ENCODE measurements at regions not wholly inside any gene's neighbourhood (a gene's known extent, or its start where the extent isn't known, plus 50 kb on each side); places are given as distances from the start of the nearest gene placed in this dataset.

- Mint-ChIP-seq H3K9me3 (ENCODE audit: unreplicated experiment) (no peaks in the 10 kb centered on the region), H3K4me3 (ENCODE audit: unreplicated experiment) (no peak overlapping the region), H3K36me3 (ENCODE audit: low read depth, unreplicated experiment) (no peaks in the 10 kb centered on the region), H3K27me3 (ENCODE audit: unreplicated experiment) (peaks cover 5% of the 10 kb centered on the region), H3K27ac (ENCODE audit: unreplicated experiment) (peak overlapping the region; percentile 40), H3K4me1 (ENCODE audit: unreplicated experiment) (peaks cover 4% of the 10 kb centered on the region)
- TF ChIP-seq CTCF (IDR thresholded peaks at IDR 0.05; ENCODE audit: unreplicated experiment) = no peak
- DNase-seq (ENCODE audit: low spot score) = no peak
Measured at GRCh38 chr2:2569306-2569705, 238.2 kb upstream of the MYT1L start.

- H3K4me3 Mint-ChIP-seq (ENCODE audit: unreplicated experiment) = no peak overlapping the region
- peaks cover 4% of the 10 kb centered on the region for H3K4me1 Mint-ChIP-seq (ENCODE audit: unreplicated experiment)
- no peak for DNase-seq (ENCODE audit: low spot score)
- peaks cover 5% of the 10 kb centered on the region for H3K27me3 Mint-ChIP-seq (ENCODE audit: unreplicated experiment)
- TF ChIP-seq CTCF (IDR thresholded peaks at IDR 0.05; ENCODE audit: unreplicated experiment) = no peak
- no peaks in the 10 kb centered on the region for H3K36me3 Mint-ChIP-seq (ENCODE audit: low read depth, unreplicated experiment)
- H3K9me3 Mint-ChIP-seq (ENCODE audit: unreplicated experiment) = peaks cover 4% of the 10 kb centered on the region
- H3K27ac Mint-ChIP-seq (ENCODE audit: unreplicated experiment) = no peak overlapping the region
Measured at GRCh38 chr2:2568411-2568810, 237.3 kb upstream of the MYT1L start.

- Mint-ChIP-seq H3K4me1 (ENCODE audit: unreplicated experiment) (peaks cover 4% of the 10 kb centered on the region), H3K36me3 (ENCODE audit: low read depth, unreplicated experiment) (no peaks in the 10 kb centered on the region), H3K27me3 (ENCODE audit: unreplicated experiment) (peaks cover 8% of the 10 kb centered on the region), H3K27ac (ENCODE audit: unreplicated experiment) (no peak overlapping the region), H3K9me3 (ENCODE audit: unreplicated experiment) (peaks cover 7% of the 10 kb centered on the region), H3K4me3 (ENCODE audit: unreplicated experiment) (no peak overlapping the region)
- no peak for TF ChIP-seq CTCF (IDR thresholded peaks at IDR 0.05; ENCODE audit: unreplicated experiment)
- DNase-seq (ENCODE audit: low spot score) = no peak
Measured at GRCh38 chr2:2567776-2568175, 236.7 kb upstream of the MYT1L start.

- Mint-ChIP-seq H3K36me3 (ENCODE audit: low read depth, unreplicated experiment) (no peaks in the 10 kb centered on the region), H3K4me1 (ENCODE audit: unreplicated experiment) (peaks cover 4% of the 10 kb centered on the region), H3K27me3 (ENCODE audit: unreplicated experiment) (peaks cover 9% of the 10 kb centered on the region), H3K27ac (ENCODE audit: unreplicated experiment) (no peak overlapping the region), H3K4me3 (ENCODE audit: unreplicated experiment) (no peak overlapping the region), H3K9me3 (ENCODE audit: unreplicated experiment) (peaks cover 7% of the 10 kb centered on the region)
- no peak for TF ChIP-seq CTCF (IDR thresholded peaks at IDR 0.05; ENCODE audit: unreplicated experiment)
- no peak for DNase-seq (ENCODE audit: low spot score)
Measured at GRCh38 chr2:2566396-2567323, 235.6 kb upstream of the MYT1L start.

- no peaks in the 10 kb centered on the region for H3K36me3 Mint-ChIP-seq (ENCODE audit: low read depth, unreplicated experiment)
- no peak overlapping the region for H3K27ac Mint-ChIP-seq (ENCODE audit: unreplicated experiment)
- DNase-seq (ENCODE audit: low spot score) = no peak
- H3K4me3 Mint-ChIP-seq (ENCODE audit: unreplicated experiment) = no peak overlapping the region
- no peak for TF ChIP-seq CTCF (IDR thresholded peaks at IDR 0.05; ENCODE audit: unreplicated experiment)
- H3K9me3 Mint-ChIP-seq (ENCODE audit: unreplicated experiment) = peaks cover 7% of the 10 kb centered on the region
- H3K4me1 Mint-ChIP-seq (ENCODE audit: unreplicated experiment) = peaks cover 4% of the 10 kb centered on the region
- H3K27me3 Mint-ChIP-seq (ENCODE audit: unreplicated experiment) = peaks cover 9% of the 10 kb centered on the region
Measured at GRCh38 chr2:2565671-2566070, 234.6 kb upstream of the MYT1L start.

Measured in endothelial cell (in vitro differentiated cells).